ENCODE measurements at regions not wholly inside any gene's neighbourhood (a gene's known extent, or its start where the extent isn't known, plus 50 kb on each side); places are given as distances from the start of the nearest gene placed in this dataset.

- Histone ChIP-seq H3K9ac (no peak overlapping the region), H3K4me2 (ENCODE audit: unreplicated experiment) (no peak overlapping the region), H3F3A (ENCODE audit: insufficient read depth) (no peaks in the 10 kb centered on the region), H4K20me1 (ENCODE audit: insufficient read depth) (no peaks in the 10 kb centered on the region), H3K4me1 (ENCODE audit: insufficient read depth) (peaks cover 7% of the 10 kb centered on the region; the same call in 1 of the 2 replicates), H2AFZ (no peak overlapping the region), H3K36me3 (ENCODE audit: low read depth) (no peaks in the 10 kb centered on the region), H3K9me3 (ENCODE audit: low read depth) (no peaks in the 10 kb centered on the region), H3K27me3 (replicated peaks; ENCODE audit: insufficient read depth) (no peaks in the 10 kb centered on the region), H3K79me2 (ENCODE audit: insufficient read depth) (no peaks in the 10 kb centered on the region), H3K27ac (no peak overlapping the region), H3K4me3 (no peak overlapping the region), H3K9me2 (ENCODE audit: insufficient read depth) (peaks cover 4% of the 10 kb centered on the region; the same call in 1 of the 2 replicates)
- TF ChIP-seq EZH2 (IDR thresholded peaks at IDR 0.05; ENCODE audit: insufficient read depth, poor library complexity, severe bottlenecking): no peak
- TF ChIP-seq EZH2phosphoT487 (IDR thresholded peaks at IDR 0.05; ENCODE audit: insufficient read depth, low read depth): no peak
- DNase-seq: no peak
- in situ Hi-C loops (cut with MboI): no loop called here
- 90 to 91% methylated on average over 1 of the region's 1 CpG for WGBS, 2 experiments (ENCODE audit: low coverage in 1 of 2, low lambda C conversion rate in 2 of 2, missing lambda C conversion rate in 2 of 2)
Observed at GRCh38 chr5:88984040-88984439, 101.1 kb upstream of the MEF2C start.

DNA sequence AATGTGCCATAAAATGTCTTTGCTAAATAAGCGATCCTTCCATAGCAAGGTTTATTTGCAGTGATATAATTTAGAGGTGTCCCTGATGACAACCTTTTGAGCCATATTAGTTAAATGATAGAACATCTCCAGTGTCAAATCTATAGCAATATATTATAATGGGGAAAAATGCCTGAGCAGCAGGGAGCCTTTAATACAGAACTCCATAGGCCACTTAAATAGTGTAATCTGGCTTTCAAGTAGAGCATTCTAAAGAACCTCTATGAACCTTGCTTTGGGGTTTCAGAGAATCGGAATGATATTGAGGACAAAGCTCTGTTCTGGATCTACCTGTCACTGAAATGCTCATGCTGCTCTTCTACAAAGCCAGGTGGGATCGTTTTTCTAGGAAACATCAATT is 96.7 kb upstream of the MEF2C start:
- H3K9me3 ChIP-seq (ENCODE audit: low read depth): no peaks in the 10 kb centered on the region
- H3K4me2 ChIP-seq (ENCODE audit: unreplicated experiment): no peak overlapping the region
- H3F3A ChIP-seq (ENCODE audit: insufficient read depth): no peaks in the 10 kb centered on the region
- H3K36me3 ChIP-seq (ENCODE audit: low read depth): no peaks in the 10 kb centered on the region
- H3K27me3 ChIP-seq (replicated peaks; ENCODE audit: insufficient read depth): no peaks in the 10 kb centered on the region
- in situ Hi-C loops (cut with MboI): no loop called here
- no peak overlapping the region for H3K27ac ChIP-seq
- no peaks in the 10 kb centered on the region for H4K20me1 ChIP-seq (ENCODE audit: insufficient read depth)
- DNase-seq: no peak
- 95 to 97% methylated on average over 3 of the region's 3 CpGs for WGBS, 2 experiments (ENCODE audit: low coverage in 1 of 2, low lambda C conversion rate in 2 of 2, missing lambda C conversion rate in 2 of 2)
- H3K4me1 ChIP-seq (ENCODE audit: insufficient read depth): peaks cover 8% of the 10 kb centered on the region; the same call in 1 of the 2 replicates
- H3K79me2 ChIP-seq (ENCODE audit: insufficient read depth): no peaks in the 10 kb centered on the region
- H2AFZ ChIP-seq: no peak overlapping the region
- H3K9me2 ChIP-seq (ENCODE audit: insufficient read depth): peaks cover 4% of the 10 kb centered on the region; the same call in 1 of the 2 replicates
- TF ChIP-seq EZH2phosphoT487 (IDR thresholded peaks at IDR 0.05; ENCODE audit: insufficient read depth, low read depth): no peak
- TF ChIP-seq EZH2 (IDR thresholded peaks at IDR 0.05; ENCODE audit: insufficient read depth, poor library complexity, severe bottlenecking): no peak
- no peak overlapping the region for H3K4me3 ChIP-seq
- no peak overlapping the region for H3K9ac ChIP-seq

- TF ChIP-seq EZH2phosphoT487 (IDR thresholded peaks at IDR 0.05; ENCODE audit: insufficient read depth, low read depth): no peak
- TF ChIP-seq EZH2 (IDR thresholded peaks at IDR 0.05; ENCODE audit: insufficient read depth, poor library complexity, severe bottlenecking): no peak
- Histone ChIP-seq H3K27me3 (replicated peaks; ENCODE audit: insufficient read depth) (no peaks in the 10 kb centered on the region), H3K4me3 (no peak overlapping the region), H3K36me3 (ENCODE audit: low read depth) (no peaks in the 10 kb centered on the region), H3K9me2 (ENCODE audit: insufficient read depth) (peaks cover 4% of the 10 kb centered on the region; the same call in 1 of the 2 replicates), H3F3A (ENCODE audit: insufficient read depth) (no peaks in the 10 kb centered on the region), H3K9me3 (ENCODE audit: low read depth) (no peaks in the 10 kb centered on the region), H3K27ac (no peak overlapping the region), H3K4me1 (ENCODE audit: insufficient read depth) (peaks cover 8% of the 10 kb centered on the region; the same call in 1 of the 2 replicates), H3K9ac (no peak overlapping the region), H2AFZ (no peak overlapping the region), H3K4me2 (ENCODE audit: unreplicated experiment) (no peak overlapping the region), H4K20me1 (ENCODE audit: insufficient read depth) (no peaks in the 10 kb centered on the region), H3K79me2 (ENCODE audit: insufficient read depth) (no peaks in the 10 kb centered on the region)
- in situ Hi-C loops (cut with MboI): no loop called here
- 62 to 63% methylated on average over 3 of the region's 3 CpGs for WGBS, 2 experiments (ENCODE audit: low coverage in 1 of 2, low lambda C conversion rate in 2 of 2, missing lambda C conversion rate in 2 of 2)
- DNase-seq: peak; percentile 70
Observed at GRCh38 chr5:88979244-88979643, 96.3 kb upstream of the MEF2C start.

GRCh38 chr5:88976914-88977313 is 93.9 kb upstream of the MEF2C start:
- Histone ChIP-seq H3K36me3 (ENCODE audit: low read depth) (no peaks in the 10 kb centered on the region), H3K9me2 (ENCODE audit: insufficient read depth) (no peaks in the 10 kb centered on the region), H2AFZ (no peak overlapping the region), H4K20me1 (ENCODE audit: insufficient read depth) (no peaks in the 10 kb centered on the region), H3K9ac (no peak overlapping the region), H3K4me3 (no peak overlapping the region), H3K4me1 (ENCODE audit: insufficient read depth) (peaks cover 8% of the 10 kb centered on the region; the same call in 1 of the 2 replicates), H3K79me2 (ENCODE audit: insufficient read depth) (no peaks in the 10 kb centered on the region), H3K27ac (no peak overlapping the region), H3F3A (ENCODE audit: insufficient read depth) (no peaks in the 10 kb centered on the region), H3K27me3 (replicated peaks; ENCODE audit: insufficient read depth) (no peaks in the 10 kb centered on the region), H3K4me2 (ENCODE audit: unreplicated experiment) (no peak overlapping the region), H3K9me3 (ENCODE audit: low read depth) (no peaks in the 10 kb centered on the region)
- TF ChIP-seq EZH2 (IDR thresholded peaks at IDR 0.05; ENCODE audit: insufficient read depth, poor library complexity, severe bottlenecking) (no peak), EZH2phosphoT487 (IDR thresholded peaks at IDR 0.05; ENCODE audit: insufficient read depth, low read depth) (no peak)
- DNase-seq: no peak
- in situ Hi-C loops (cut with MboI): no loop called here
